Erythroblast (primary cell): ENCODE measurements at regions not wholly inside any gene's neighbourhood (a gene's known extent, or its start where the extent isn't known, plus 50 kb on each side); places are given as distances from the start of the nearest gene placed in this dataset.

Source experiments
- GATA1 ChIP-seq: IDR thresholded peaks from 2 replicates; pipeline ENCODE4 v1.6.1; 2011; ENCODE audit warnings: low read depth, mild to moderate bottlenecking, control low read depth, low read length, moderate library complexity
- POLR2A ChIP-seq: IDR thresholded peaks from 2 replicates; pipeline ENCODE4 v1.6.1; 2011; ENCODE audit warnings: mild to moderate bottlenecking, low read length

- TF ChIP-seq POLR2A (no peak), GATA1 (no peak)
Observed at GRCh38 chr12:67202011-67202677, 67.0 kb upstream of the CAND1 start.
